ENCODE measurements at regions not wholly inside any gene's neighbourhood (a gene's known extent, or its start where the extent isn't known, plus 50 kb on each side); places are given as distances from the start of the nearest gene placed in this dataset.
"Not testable (repeated sequence)": the region's sequence is repeated elsewhere in the genome, so short reads cannot be mapped to it uniquely, and the experiment has no call there.

- DNase-seq: no peak
Observed at GRCh38 chr5:127216898-127217675, 73.5 kb upstream of the MEGF10 start.

GRCh38 chr5:127221936-127222335 is 68.7 kb upstream of the MEGF10 start:
- not testable (repeated sequence) for DNase-seq

GRCh38 chr5:127222571-127223156 is 67.9 kb upstream of the MEGF10 start:
- DNase-seq: not testable (repeated sequence)

GRCh38 chr5:127223256-127223974 is 67.2 kb upstream of the MEGF10 start:
- no peak for DNase-seq

- no peak for DNase-seq
Observed at GRCh38 chr5:127227881-127228280, 62.7 kb upstream of the MEGF10 start.

GRCh38 chr5:127228540-127229184 is 61.9 kb upstream of the MEGF10 start:
- DNase-seq: no peak

GRCh38 chr5:127229185-127229889 is 61.3 kb upstream of the MEGF10 start:
- peak; percentile 33 to 50 for DNase-seq

- DNase-seq: no peak
Observed at GRCh38 chr5:127231118-127231517, 59.5 kb upstream of the MEGF10 start.

- DNase-seq: no peak
Observed at GRCh38 chr5:127233590-127233989, 57.0 kb upstream of the MEGF10 start.

- no peak for DNase-seq
Observed at GRCh38 chr5:127235136-127235535, 55.5 kb upstream of the MEGF10 start.

GRCh38 chr5:127236254-127236653 is 54.3 kb upstream of the MEGF10 start:
- DNase-seq: no peak
